GM12801 (cell line): ENCODE measurements at regions not wholly inside any gene's neighbourhood (a gene's known extent, or its start where the extent isn't known, plus 50 kb on each side); places are given as distances from the start of the nearest gene placed in this dataset.

Experiments
- TF ChIP-seq, protein P1 (sequence below): IDR thresholded peaks from one replicate; pipeline ENCODE4 v1.5.1; 2011; ENCODE audit warnings: control low read depth; ENCODE audit not compliant: insufficient read length; ENCODE audit errors: extremely low read depth

GRCh38 chr5:8663374-8663773 is 794.4 kb downstream of the MTRR start:
- TF ChIP-seq, protein P1, sequence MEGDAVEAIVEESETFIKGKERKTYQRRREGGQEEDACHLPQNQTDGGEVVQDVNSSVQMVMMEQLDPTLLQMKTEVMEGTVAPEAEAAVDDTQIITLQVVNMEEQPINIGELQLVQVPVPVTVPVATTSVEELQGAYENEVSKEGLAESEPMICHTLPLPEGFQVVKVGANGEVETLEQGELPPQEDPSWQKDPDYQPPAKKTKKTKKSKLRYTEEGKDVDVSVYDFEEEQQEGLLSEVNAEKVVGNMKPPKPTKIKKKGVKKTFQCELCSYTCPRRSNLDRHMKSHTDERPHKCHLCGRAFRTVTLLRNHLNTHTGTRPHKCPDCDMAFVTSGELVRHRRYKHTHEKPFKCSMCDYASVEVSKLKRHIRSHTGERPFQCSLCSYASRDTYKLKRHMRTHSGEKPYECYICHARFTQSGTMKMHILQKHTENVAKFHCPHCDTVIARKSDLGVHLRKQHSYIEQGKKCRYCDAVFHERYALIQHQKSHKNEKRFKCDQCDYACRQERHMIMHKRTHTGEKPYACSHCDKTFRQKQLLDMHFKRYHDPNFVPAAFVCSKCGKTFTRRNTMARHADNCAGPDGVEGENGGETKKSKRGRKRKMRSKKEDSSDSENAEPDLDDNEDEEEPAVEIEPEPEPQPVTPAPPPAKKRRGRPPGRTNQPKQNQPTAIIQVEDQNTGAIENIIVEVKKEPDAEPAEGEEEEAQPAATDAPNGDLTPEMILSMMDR, result no peak

- TF ChIP-seq, protein P1, result no peak
Measured at GRCh38 chr5:8675182-8675581, 806.2 kb downstream of the MTRR start.

DNA sequence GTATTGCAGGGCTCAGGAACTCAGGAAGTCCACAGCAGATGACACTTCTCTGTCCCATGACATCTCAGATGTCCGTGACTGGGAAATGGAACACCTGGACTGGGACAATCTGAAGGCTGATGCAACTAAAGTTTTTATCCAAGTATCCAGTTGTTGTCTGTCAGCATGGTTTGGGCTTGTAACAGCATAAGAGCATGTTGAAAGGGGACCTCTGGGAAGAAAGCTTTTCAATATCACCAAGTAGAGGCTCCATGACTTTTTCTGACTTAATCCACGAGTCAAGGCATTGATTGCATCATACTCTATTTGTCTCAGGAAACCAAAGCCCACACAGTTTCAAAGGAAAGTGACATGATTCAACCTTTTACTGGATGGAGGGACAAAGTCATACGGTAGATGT is 807.7 kb downstream of the MTRR start:
- TF ChIP-seq, protein P1, result no peak

- TF ChIP-seq, protein P1, result no peak
Measured at GRCh38 chr5:8682381-8682780, 813.4 kb downstream of the MTRR start.

DNA sequence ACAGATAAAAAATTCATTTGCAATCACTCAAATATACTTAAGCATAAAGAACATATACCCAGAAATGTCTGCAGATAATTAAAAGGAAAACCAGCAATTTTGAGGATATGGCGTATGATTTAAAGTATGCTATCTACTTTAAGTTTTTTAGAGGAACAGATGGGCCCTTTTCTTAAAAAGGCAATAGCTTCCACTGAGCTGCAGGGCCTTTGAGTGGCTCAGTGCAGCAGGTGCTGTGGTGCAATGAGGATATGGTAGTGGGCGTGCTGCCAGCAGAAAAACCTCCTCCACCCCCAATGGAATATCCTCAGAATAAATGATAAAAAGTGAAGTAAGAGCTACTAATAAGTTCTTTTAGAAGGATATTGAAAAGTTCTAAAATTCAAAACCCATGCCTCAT is 814.5 kb downstream of the MTRR start:
- TF ChIP-seq, protein P1, result no peak

DNA sequence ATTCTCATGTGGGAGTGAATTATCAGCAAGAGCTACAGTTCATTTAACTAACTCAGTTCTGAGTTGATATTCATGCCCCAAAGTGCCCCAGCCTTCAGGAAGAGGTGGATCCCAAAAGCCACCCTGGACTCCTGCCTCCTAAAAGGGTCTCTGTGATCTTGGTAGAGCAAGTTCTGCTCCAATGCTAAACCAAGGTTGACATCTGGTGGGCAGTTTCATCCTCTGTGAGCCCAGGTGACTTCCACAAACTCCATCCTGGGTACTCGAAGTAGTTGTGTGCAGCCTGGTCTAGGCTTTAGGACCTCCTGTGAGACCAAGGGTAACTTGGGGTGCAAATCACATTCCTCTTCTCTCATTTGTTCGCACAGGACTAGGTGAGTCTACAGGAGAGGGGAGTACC is 816.8 kb downstream of the MTRR start:
- TF ChIP-seq, protein P1, result no peak

DNA sequence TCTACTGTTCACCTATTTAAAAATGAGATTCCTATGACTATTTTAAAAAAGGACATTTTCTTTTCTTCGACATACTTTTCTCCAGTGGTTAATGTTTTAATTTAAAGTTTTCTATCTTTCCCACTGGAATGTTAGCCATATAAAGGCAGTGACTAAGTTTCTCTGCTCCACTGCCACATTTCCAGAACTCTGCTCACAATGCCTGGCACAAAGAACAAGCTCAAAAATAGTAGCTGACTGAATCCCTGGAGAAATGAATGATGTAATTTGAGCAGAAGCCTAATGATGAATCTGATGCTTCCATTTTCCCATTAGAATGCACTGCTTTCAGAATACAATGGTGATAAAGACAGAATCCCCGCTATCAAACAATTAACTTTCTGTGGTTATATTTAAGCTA is 817.8 kb downstream of the MTRR start:
- TF ChIP-seq, protein P1, result no peak

DNA sequence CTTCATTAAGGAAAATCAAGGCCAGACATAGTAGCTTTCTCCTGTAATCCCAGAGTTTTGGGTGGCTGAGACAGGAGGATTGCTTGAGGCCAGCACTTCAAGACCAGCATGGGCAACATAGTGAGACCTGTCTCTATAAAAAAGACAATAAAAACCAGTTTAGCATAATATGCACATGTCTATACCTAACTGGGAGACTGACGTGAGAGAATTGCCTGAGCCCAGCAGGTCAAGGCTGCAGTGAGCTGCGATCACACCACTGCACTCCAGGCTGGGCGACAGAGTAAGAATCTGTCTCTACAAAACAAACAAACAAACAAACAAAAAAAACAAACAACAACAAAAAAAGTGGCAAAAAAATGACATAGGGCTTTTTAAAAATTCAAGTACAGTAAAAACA is 820.8 kb downstream of the MTRR start:
- TF ChIP-seq, protein P1, result no peak
